ENCODE measurements at regions not wholly inside any gene's neighbourhood (a gene's known extent, or its start where the extent isn't known, plus 50 kb on each side); places are given as distances from the start of the nearest gene placed in this dataset.
A peak's percentile ranks its signal among the peaks of the same experiment; 100 is the strongest.
"Not testable (repeated sequence)": the region's sequence is repeated elsewhere in the genome, so short reads cannot be mapped to it uniquely, and the experiment has no call there.

DNA sequence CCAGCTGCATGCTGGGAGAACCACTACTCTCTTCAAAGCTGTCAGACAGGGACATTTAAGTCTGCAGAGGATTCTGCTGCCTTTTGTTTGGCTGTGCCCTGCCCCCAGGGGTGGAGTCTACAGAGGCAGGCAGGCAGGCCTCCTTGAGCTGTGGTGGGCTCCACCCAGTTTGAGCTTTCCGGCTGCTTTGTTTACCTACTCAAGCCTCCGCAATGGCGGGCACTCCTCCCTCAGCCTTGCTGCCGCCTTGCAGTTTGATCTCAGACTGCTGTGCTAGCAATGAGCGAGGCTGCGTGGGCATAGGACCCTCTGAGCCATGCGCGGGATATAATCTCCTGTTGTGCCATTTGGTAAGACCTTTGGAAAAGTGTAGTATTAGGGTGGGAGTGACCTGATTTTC is 581.1 kb upstream of the LCORL start:
- not testable (repeated sequence) for DNase-seq

DNA sequence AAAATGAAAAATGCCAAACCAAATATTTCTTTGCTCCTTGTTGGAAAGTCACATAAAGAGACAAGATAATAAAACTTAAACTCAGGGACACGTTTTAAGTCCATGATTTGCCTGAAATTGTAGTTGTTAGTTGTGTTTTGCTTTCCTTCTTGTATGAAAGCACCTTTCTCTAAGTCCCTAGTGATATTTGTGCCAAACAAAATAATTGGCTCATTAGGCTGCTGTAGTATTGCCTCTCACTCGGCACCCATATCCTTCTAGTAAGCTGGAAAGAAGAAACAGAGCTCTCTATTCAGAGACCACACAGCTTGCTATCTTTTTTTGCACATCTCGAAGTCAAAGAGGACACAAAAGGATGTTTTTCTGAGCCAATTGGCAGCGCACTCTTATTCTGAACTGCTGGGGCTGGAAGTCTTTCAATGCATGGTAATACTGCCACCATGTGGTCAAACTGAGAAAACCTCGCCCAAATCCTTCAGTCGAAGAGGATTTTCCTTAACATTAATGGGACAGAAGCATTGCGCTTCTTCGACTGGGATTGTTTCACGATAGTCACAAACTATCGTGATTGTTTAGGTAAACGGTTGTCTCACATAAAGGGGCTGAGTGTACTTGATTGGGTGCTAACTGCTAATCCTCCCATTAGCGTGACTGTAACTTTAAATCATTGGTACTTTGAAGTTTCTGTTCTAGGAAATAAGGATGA is 571.9 kb upstream of the LCORL start:
- peak; percentile 70 for DNase-seq

DNA sequence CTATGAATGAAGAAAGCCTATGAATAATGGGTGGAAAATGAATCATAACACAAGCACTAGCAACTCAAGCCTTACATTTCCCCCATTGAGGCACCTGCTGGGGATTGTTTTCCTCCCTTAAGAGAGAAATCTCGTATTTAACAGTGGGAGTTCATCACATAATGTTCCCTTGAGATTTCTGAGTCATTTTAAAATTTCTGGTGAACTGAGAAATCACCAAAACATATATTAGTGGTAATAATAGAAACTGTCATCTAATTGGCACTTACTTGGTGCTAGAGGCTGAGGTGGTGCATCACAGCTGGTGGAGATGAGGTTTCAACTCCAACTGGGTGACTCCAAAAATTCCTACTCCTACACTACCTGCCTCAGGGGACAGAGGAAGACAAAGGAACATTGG is 561.3 kb upstream of the LCORL start:
- DNase-seq: no peak

DNA sequence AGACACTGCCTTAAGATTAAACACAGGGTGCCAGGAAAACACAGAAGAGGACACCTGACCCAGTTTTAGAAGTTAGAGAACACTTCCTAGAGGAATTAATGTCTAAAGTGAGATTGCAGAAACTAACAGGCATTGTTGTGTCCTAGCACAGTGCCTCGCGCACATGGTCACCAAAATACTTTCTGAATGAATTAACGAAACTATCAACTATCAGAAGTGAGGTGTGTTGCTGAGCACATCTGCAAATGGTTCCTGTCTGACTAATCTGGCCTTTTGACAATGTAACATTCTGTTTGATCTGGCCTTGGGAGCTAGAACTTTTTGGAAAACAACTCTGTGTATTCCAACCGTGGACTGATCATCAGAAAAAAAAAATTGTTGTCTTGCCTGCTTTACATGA is 556.8 kb upstream of the LCORL start:
- DNase-seq: no peak

DNA sequence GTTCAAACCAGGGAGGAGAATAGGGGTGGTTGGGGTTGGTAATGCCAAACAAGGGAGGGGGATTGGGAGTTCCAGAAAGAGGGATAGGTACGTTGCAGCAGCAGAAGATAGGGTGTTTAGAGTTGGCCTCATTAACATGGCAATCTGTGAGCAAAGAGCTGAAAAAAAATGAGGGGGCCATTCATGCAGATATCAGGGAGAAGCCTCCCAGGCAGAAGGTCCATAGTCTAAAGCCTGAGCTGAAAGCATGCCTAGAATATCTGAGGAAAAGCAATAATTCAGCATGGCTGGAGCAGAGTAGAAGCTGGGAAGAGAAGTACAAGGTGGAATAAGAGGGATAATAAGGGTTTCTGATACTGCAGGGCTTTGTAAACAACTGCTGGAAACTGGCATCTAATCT is 550.9 kb upstream of the LCORL start:
- DNase-seq: no peak

DNA sequence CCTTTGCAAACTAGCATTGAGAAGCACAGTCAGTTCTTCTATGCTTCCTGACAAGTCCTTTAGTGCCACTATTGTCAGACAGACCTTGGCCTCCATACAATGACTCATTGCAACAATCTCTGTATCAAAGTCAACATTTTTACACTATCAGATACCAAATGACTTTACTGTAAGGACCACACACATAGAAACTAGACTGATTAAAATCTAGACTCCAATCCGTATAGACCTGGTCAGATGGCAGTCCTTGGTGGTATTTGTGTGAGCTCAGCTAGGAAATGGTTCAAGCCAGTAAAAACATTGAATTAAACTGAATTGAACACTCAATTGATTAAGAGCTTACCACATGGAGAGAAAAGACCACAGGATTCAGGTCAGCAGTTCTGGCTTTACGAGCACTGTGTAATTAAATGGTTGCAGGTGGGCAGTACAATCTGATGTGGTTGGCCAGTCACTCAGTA is 549.8 kb upstream of the LCORL start:
- no peak for DNase-seq

DNA sequence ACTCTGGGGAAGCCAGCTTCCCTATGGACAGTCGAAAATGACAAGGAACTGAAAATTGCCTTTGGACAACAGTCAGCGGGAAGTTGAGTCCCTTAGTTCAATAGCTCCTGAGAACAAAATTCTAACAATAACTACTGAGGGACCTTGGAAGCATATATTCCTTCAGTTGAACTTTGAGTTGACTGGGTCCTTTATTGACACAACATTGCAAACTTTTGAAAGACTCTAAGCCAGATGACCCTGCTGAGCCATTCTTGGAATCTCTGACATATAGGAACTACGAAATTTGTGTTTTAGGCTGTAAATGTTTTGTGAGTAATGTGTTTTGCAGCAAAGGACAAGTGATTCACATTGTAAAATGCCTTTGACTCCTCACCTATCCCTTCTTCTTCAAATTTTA is 548.8 kb upstream of the LCORL start:
- no peak for DNase-seq

DNA sequence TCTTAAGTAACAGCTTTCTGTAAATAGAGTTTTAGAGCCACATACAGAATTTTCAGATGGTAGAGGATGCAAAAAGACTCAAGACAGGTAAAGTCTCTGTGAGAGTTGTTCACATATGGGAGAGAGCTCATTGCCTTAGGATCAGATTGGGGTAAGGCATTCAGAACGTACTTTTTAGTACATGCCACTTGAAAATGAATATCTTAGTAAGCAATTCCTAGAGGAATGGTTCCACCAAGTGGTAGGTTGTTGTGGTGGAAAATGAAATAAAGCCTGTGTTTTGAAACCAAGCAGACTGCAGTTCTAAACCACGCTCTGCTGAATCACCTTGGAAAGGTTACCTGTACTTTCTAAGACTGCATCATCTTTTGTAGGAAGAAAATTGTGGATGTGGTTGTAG is 547.0 kb upstream of the LCORL start:
- no peak for DNase-seq

DNA sequence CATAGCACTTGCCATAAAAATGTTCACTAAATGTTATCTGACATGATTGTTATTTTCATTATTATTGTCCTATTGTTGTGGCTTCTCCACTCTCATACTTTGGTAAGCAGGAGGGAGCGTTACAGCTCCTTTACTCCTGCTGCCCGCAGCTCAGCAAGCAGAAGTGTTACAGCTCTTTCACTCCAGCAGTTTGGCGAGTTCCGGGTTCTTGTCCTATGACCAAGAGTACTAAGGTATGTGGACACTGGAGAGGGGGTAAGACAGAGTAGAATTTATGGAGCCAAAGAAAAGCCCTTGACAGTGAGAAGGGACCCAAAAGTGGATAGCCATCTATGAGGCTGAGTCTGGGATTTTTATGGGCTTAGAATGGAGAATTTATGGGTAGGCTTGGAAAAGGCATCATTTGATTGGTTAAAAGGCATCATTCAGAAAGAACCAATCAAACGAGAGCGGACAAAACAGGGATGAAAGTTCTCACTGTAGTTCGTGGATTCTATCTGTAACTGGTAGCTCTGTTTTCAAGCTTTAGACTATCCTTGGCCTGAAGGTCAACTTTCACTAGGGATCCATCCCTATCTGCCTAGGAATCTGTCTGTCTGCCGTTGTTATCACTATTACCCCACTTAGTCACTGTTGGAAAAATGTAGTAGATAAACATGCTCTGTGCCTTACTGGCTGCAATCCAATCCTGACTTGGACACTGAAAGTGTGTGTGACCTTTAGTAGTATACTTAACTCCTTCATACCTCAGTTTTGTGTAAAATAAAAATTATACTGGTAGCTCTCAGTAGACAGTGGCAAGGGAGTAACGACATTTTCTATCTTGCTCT is 545.6 kb upstream of the LCORL start:
- no peak for DNase-seq

DNA sequence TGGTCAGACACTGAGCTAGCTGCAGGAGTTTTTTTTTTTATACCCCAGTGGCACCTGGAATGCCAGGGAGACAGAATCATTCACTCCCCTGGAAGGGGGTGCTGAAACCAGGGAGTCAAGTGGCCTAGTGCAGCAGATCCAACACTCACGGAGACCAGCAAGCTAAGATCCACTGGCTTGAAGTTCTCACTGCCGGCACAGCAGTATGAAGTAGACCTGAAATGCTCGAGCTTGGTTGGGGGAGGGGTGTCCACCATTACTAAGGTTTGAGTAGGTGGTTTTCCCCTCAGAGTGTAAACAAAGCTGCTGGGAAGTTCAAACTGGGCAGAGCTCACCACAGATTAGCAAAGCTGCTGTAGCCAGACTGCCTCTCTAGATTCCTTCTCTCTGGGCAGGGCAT is 537.9 kb upstream of the LCORL start:
- DNase-seq: no peak

DNA sequence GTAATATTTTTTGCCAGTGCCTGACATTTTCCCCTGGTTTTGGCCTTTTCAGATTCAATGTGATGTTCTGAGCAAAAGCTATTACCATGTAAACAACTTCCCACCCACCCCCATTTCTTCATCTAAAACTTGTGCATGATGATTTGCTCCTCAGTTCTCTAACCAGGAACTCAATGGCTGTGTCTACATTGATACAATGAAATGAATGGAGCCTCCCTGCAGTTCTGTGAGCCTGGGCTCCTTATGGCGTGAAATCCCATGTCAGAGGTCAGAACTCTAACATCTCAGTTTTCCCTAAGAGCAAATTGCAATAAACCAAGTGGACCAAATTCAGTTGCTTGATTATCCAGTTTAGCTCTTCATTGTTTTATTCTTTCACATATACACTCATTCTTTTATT is 534.8 kb upstream of the LCORL start:
- DNase-seq: no peak

DNA sequence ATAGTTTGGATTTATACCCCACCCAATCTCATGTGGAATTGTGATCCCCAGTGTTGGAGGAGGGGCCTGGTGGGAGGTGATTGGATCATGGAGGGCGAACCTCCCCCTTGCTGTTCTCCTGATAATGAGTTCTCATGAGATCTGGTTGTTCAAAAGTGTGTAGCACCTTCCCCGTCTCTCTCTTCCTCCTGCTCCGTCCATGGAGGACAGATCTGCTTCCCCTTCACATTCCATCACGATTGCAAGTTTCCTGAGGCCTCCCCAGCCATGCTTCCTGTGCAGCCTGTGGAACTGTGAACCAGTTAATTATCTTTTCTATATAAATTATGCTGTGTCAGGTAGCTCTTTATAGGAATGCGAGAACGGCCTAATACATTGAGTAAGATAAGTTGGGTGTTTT is 518.8 kb upstream of the LCORL start:
- DNase-seq: no peak

DNA sequence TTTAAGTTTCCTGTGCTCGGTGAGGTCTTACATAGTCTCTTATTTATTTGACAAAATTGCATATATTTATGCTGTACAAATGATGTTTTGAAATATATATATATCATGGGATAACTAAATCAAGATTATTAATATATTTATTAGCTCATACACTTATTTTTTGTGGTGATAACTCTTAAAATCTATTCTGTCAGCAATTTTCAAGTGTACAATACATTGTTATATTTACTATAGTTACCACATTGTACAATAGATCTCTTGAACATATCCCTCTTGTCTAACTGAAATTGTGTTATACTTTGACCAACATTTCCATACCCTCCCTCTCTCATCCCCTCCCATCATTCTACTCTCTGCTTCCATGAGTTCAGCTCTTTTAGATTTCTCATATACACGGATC is 516.6 kb upstream of the LCORL start:
- no peak for DNase-seq

DNA sequence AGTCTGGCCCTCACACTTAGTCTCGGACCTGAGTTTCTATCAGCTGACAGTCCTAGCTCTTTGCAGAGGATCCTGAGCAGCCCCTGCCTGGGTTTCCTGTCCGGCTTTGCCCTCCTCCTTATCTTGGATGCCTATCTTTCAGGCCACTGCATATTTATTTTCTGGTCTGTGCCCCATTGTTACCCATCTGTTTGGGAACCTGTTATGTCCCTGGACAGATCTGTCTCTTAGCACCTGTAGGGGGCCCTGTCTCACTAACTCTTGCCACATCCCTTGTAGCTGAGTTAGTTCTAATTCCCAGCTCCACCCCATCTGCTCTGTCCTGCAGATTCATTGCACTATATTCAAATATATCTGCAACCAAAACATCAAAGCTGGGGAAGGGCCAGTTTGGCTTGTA is 514.9 kb upstream of the LCORL start:
- no peak for DNase-seq

DNA sequence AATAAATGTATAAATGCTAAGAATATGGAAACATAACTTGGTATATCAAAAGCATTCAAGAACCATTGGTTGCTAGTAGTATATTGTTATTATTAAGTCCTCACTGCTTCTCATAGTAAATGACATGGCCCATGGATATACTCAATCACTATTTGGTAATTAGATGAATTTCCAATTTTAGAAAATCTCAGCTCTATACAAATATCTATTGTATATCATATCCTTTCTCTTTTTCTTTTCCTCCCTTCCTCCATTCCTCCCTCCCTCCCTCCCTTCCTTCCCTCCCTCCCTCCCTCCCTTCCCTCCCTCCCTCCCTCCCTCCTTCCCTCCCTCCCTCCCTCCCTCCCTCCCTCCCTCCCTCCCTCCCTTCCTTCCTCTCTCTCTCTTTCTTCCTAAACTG is 514.4 kb upstream of the LCORL start:
- no peak for DNase-seq

DNA sequence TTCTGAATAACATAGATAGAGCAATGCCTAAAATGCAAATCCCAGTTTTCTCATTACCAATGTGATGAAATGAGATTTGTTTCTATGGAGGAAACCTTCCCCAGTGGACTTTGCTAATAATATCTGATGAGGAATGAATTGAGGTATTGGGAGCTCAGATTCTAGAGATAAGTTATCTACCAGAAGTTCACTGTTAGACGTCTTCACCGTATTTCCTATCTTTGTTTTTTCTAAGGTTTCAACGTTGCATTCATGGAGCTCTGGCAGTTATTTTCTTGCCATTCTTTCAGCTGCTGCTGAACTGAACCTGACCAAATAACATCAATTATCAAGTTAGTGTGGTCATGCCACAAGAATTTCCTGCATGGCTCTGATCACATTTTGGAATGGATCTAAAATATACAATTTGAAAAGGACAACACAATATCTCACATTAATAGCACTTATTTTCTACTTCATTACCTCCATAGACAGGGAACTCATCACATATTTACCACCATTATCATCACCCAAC is 511.8 kb upstream of the LCORL start:
- no peak for DNase-seq

DNA sequence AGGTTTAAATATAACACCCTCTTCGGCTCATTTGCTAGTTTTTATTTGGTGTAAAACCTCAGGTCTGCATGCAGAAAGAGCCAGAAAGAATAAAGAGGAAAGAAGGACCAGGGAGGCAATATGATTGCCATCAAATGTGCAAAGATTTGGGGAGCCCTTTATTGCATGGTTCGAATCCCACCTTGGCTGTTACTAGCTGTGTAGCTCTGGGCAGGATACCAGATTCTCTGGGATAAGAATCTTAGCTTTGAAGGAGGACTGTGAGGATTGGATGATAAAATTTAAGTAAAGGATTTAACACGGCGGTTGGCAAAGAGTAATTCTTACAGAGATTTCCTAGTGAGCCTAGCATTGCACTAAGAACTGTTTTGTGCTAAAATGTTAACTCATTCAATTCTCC is 510.2 kb upstream of the LCORL start:
- no peak for DNase-seq

DNA sequence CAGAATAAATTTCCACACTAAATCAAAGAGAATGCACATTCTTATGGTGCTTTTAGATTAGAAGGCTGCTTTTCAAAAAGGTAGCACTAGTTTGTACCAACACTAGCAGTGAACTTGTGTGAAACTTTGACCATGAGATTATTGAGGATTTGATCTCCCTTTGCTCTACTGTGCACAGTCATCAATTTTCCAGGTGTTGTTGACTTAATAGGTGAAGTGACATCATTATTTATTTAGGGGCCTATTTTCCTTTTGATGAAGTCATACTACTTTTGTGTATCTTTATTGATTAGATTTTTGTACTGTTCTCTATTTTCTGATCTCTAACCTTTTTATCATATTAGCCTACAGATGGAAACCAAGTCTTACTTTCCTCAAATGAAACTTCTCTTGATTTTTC is 507.9 kb upstream of the LCORL start:
- DNase-seq: no peak

DNA sequence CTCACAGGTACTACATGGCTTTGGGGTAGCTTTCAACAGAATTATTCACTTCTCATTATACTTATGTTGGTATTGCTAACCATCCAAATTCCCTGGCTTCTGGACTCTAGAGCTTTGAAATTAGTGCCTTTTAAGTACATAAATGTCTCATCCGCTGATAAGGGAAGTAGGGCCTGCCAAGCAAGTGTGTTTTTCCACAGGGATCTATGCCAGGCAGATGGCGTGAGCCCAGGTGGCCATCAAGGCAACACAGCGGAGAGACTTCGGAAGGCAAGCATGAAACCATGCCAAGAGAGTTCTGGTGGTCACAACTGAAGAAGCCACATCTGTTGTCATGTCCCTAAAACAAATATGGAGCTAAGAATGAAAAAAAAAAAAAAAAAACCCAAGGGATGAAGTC is 503.1 kb upstream of the LCORL start:
- DNase-seq: no peak

DNA sequence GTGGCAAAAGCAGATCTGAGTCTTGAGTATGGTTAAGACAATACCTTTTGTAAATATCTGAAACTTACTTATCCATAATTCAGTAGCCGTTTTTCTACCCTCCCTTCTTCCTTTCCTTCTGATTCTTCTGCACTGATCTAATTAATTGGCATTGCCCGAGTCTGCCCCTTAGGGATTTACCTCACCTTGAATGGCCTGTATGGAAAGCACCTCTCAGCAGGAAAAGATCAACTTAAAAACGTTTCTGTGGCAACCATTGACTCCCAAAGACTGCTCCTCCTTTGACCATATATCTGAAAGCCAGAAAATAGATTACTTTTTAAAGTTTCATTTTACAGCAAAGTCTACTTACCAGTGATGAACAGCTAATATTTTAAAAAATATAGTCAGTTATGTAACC is 496.5 kb upstream of the LCORL start:
- DNase-seq: no peak

DNA sequence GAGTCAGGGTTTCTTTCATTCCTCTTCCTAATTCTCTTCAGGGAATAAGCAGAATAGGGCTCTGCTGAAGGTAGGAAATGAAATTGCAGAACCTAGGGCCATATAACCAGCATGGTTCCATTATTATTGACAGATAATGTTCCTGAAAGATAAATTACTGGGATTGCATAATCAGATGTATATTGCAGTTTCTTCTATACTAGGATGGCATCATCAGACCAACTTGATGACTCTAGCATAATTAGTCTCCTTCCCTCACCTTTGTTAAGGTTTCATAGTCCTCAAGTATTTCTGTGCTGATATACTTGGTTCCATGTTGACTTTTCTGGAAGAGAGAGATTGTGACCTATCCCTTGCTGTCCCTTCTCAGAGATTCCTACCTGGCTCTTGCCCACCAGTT is 492.3 kb upstream of the LCORL start:
- DNase-seq: no peak

DNA sequence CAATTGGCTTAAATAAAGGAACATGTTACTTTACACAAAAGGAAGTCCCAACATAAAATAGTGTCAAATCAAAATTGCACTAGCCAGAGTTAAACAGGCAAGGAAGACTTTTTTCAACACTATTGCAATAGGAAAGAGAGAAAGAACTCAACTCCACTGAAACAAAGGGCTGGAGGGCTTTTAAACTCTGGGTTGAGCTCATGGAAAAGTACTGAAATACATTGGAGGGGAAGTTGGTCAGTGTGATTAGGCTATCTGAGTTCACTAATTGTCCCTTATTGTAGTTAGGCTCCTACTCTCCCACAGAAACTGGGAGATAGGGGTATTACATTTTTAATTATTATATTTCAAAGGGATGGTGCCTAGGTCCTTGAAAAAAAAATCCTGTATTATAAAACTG is 491.2 kb upstream of the LCORL start:
- no peak for DNase-seq

DNA sequence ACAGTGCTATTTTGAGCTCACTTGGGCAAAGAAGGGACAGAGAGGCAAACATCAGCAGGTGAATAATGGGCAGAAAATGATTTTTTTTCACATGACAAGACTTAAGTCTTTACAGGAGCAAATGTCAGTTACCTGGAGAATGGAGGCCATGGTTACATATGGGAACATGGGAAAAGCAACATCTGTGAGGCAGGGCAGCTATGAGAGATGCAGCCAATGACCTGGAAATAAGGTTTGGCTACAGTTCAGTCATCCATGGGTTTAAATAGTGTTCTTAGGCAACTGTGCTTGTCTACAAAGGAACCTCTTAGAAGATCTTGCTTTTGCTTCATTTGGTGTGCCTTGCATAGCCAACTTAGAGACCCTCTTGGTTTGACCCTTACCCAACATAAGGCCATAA is 490.2 kb upstream of the LCORL start:
- DNase-seq: no peak

DNA sequence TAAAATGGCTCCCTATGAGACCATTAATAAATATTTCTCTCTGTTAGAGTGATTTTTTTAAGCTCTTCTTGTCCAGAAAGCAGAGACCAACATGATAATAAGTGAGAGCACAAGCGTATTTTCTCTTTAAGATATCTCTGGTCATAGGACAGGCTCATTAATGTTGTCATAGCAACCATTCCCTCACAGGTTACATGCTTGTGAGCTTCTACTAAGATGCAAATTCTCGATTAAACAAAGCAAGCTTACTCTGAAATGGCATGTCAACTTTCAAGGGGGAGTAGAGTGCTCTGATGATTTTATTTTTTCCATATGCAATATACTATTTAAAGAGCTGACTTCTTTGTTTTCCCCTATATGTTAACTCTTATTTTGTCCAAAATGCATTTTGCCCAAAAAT is 487.2 kb upstream of the LCORL start:
- no peak for DNase-seq

DNA sequence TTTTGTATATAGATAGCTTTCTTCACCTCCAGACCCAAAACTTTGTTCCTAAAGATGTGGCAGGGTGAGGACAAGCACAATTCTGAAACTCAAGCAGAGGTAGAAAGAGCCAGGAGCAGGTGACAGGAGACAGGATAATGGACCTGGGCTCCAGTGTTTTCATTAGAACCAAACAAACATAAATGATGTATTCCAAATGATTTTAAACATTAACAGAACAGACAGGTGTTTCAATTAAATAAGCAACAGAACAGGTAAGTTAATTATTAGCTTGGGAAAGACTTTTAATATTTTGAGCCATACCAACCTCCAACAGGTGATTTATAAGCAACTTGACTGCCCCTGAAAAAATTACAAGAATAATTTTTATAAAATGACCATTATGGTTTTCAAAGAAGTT is 459.4 kb upstream of the LCORL start:
- DNase-seq: no peak

Measured in right forelimb (tissue), 1 donor.